CD1c-positive myeloid dendritic cell (primary cell): ENCODE measurements at regions not wholly inside any gene's neighbourhood (a gene's known extent, or its start where the extent isn't known, plus 50 kb on each side); places are given as distances from the start of the nearest gene placed in this dataset.

ENCODE experiments used
- DNase-seq: peaks from one replicate; pipeline ENCODE4 v3.0.0-alpha.2; 2016; ENCODE audit errors: extremely low spot score

DNA sequence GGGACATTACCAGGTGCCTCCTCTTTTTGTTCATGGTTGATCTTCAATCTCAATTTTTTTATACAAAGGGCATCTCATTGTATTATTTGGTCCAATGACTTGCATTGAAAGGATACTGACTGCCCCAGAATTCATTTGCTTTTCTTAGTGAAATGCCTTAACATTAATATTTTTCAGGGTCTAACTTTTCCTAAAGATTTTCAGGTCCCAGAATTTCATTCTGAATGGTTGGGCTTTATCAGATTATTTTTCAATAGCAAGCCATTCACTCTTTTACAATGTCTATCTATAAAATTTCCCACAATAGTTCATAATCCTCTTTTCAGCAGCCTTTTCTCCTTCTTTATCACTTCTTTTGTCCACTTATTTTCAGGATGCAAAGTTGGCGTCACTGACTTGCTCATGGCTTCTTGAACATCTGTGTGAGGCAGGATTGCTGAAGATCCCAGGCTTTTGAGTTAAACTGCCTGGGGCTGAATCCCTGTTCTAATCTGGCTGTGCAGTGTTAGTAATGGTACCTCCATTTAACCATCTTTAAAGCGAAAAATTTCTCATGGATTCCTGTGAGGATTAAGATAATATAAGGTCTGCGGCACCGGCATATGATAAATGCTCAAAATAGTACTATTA, 131.7 kb upstream of the HDAC9 start:
- DNase-seq = no peak

DNA sequence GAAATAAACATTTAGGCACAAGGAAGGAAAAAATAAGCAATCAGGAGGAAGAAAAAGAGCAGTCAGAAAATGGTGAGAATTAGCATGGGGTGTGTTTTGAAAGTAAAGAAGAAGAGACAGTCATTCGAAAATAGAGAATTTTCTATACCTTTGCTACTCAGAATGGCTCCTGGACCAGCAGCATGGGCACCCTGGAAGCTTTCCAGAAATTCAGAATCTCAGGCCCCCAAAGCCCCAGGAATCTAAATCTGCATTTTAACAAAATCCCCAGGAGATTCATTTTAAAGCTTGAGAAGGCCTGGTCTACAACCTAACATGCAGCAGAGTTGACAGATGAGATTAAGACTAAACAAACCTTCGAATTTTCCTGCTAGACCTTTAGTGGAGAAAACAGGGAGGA, 131.2 kb upstream of the HDAC9 start:
- no peak for DNase-seq

DNA sequence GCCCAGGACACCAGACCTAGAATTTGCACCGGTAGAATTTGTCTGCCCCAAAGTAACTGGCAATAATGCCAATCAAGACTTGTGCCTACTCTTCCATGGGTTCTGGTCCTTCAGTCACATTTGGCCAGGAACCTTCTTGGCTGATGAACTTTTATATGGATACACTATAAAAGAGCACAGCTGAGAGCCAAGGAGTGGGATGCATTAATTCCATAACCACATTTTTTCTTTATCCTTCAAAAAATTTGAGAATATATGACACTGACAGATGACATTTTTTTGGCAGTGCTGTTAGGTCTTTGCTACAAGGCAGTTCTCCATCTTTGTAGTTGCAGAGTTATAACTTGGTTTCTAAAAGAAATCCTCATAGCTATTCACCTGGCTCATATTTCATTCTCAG, 129.2 kb upstream of the HDAC9 start:
- DNase-seq = no peak

DNA sequence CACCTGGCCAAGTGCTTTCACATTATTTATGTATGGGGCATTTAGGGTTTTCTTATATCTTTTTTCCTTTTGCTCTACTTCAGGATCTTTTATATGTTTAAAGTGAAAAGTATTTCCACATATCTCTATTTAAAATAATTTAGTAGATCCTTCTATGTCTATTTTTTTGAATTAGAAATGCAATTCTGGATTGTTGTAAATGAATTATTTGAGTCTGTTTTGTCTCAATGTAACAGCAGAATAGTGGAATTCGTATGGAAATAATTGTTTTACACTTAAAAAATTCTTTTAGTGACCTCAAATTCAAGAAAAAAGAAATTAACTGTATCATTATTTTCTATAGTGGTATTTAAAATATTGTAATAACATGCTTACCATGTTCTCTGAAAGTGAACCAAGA, 126.5 kb upstream of the HDAC9 start:
- no peak for DNase-seq

DNA sequence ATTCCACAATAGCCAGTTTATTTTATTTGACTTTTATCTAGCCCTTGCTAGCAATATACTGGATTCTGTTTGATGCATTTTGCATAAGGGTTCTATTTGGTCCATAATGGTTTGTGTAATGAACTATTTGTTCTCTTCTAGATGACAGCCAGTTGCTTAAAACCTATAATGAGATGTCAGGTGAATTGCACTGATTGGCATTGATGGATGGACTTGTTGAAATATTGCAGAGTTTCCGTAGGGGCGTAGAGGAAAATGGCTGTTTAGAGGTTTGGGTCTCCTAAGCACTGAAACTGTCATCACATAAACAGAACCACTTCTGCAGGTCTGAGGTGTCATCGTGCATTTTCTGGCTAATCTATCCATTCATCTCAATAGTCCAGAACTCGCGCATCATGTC, 124.9 kb upstream of the HDAC9 start:
- DNase-seq = no peak

DNA sequence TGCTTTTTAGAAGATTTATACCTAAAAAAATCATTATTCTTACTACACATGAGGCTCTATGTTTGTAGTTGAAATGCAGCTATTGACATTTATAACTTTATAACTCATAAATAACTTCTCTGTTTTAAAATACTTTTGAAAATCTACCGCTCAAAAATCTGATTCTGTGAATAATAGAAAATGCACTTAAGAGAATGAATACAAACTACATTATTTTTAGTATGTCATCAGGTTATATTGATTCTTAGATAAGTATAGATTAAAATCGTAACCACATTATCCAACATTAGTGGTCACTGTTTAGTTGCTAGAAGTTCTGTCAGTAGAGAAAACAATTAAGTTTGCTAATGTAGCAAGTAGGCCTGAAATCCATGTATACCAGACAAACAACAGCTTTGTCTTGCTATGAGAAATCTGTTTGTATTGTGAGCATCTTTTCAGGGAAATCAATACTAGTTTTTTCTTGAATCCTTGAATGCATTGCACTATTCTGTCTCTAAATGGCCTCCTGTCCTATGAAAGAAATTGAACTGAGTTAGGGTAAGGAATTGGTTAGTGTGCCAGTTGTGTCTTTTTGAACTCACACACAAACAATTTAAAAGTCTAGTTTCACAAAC, 116.5 kb upstream of the HDAC9 start:
- no peak for DNase-seq

DNA sequence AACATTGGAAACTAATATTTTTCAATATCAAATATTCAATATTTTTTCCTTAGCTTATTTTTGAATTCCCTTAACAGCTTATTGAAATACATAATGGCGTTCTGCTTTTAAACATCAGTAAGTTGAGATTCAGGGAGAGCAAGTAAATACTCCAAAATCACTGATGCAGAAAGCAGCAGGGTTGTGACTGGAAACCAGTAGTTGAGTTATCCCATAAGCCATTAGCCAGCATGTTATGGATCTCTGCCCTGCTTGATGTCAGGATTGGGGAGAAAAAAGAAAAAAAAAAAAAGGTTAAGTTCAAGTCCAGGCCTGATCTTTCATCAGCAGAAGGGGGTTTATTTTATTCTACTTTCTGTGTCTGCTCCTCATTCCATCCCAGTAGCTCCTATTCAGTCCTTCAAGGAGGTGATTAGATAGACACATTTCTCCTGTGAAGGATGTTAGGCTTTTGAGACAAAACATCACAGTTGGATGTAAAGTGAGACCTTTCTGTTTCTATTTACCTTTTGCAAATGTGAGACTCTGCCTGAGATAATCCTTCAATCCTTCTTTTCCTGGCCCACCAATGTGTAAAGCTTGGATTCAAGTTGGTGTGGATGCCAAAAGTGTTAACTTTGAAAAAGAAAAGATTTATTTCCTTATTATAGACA, 110.9 kb upstream of the HDAC9 start:
- no peak for DNase-seq

DNA sequence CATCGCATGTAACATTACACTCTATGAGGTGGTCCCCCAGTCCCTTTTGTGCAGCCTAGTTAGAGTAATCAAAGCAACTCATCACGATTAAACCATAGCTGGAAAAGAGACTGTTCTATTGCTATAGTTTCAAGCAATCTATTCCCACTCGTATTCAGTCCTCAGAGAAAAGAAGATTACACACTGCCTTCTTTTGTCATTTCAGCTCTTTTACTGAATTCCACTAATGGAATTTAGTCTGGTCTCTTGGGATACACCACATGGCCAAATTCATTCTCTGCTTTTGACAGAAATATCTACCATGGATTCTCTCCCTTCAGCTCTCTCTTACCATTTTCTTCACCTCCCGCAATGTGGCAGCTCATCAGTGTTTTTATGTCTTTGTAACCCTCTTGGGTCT, 108.9 kb upstream of the HDAC9 start:
- no peak for DNase-seq

DNA sequence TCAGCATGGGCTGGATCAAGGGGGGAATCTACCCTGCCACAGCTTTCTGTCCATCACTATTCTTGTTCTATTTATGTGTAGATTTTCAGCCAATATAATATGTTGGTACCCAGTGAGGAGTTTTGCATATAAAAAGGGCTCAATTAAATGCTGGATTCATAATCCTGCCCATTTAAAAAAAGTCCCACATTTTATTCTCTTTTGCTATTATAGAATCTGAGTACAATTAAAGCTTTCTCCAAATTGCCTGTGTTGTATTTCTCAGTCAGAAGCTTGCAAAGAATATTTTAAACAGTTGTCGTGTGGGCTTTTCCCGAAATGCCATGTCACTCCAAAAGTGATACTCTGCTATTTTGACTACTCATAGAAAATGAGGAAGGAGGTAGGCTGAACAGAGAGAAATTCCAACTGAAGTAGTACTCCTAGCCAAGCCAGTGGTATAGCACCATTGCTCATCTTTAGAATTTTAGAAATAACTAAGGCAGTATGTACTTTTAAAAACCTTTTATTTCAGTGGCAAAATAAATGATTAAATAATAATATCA, 108.3 kb upstream of the HDAC9 start:
- peak; percentile 60 for DNase-seq

DNA sequence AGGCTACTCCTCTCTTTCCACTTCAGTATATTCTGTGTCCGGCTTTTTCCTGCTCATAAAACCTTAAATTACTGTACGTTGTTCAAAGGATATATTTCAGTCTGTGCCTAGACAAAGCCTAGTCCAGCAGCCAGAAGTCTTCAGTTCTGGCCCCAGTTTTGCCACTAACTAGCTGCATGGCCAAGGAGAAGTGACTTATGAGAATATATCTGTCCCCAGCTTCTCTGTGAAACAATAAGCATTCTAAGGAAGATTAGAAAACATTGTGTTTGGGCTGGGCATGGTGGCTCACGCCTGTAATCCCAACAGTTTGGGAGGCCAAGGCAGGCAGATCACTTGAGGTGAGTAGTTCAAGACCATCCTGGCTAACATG, 105.0 kb upstream of the HDAC9 start:
- no peak for DNase-seq

DNA sequence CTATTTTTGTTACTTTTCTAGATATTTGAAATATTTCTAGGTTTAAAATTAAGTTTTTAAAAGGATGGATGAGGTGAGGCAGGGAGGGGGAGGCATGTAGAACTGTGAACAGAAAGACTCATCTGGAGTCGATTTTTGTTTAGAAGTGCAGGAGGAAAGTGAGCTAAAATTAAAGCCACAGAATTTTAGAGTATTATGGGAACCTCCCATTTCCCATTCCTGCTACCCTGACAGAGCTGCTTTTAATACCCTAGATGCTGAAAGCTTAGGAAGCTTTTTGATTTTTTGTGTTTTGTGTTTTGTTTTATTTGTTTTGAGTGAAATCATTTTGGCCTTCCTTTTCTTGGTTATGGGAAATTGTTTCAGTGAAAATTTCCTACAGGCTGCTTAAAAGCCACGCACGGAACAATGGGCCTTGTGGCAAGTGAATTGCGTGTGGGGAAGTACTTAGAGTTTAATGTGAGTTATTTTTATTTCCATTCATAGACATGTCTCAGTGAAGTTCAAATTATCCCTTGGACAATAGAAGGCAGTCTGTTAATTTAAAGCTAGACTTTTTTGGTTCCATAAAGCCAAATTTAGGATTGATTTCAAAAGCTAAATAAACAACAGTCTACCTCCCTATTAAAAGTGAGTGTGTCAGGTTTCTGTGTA, 102.0 kb upstream of the HDAC9 start:
- no peak for DNase-seq

DNA sequence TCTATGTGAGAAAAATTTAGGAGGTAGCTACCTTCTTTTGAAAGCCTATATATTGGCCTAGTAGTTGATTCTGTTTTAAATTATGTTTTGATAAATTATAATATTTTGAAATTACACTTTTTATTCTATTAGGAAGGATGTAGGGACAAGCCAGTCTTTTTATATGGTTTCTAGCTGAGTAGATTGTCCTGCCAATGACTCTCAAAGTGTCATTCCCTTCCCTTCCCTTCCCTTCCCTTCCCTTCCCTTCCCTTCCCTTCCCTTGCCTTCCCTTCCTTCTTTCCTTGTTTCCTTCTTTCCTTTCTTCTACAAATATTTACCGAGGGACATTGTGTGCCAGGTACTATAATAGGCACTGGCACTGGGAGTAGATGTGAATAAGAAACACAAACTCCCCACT, 99.7 kb upstream of the HDAC9 start:
- no peak for DNase-seq

DNA sequence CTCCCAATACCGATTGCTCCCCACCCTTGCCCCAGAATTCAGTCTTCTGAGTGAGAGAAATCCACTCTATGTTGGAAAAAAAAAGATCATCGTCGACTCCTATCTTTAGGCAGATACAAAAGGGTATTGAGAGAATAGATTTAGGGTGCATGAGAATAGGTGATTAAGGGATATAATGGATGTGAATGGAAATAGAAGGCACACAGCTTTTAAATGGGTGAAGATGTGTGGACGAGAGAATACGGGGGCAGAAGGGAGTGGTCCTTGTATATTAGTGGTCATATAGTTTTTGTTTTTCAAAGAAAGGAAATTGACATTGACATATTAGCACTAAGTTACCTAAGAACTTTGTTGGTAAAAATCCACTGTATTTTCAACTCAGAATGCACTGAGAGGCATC, 98.6 kb upstream of the HDAC9 start:
- DNase-seq = no peak

DNA sequence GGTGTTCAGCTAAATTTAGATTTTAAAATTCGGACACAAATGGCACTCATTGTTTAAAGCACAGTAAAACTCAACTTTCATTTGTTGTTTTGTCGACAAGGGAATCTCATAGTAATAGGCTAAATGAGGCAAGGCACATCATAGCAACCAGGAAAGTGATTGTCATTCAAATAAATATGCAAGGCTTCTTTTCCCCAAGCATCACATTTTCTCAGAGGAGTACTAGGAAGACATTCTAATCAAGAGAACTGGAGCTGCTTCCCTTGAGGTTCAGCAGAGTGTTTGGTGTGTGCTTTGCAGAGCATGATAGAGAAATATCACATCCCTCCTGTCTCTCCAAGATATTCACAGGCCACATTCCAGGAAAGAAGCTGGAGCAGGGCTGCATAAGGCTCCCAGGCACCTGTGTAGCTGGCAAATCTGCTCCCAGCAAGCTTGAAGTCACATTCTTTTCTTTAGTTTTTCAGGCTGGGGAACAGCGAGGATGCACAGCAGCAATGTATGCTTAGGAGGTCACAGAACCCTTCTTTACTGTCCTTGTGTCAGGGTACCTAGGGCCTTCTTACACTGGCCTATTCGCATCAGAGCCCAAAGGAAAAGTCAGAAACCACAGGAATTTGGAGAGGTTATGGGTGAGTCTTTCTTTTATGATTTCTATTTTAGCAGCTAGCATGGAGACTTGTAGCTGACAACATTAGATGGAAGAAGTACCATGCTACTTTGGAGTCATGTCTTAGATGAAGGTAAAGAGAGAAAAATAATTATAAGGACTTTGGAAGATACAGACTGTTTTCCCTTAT, 95.9 kb upstream of the HDAC9 start:
- no peak for DNase-seq

DNA sequence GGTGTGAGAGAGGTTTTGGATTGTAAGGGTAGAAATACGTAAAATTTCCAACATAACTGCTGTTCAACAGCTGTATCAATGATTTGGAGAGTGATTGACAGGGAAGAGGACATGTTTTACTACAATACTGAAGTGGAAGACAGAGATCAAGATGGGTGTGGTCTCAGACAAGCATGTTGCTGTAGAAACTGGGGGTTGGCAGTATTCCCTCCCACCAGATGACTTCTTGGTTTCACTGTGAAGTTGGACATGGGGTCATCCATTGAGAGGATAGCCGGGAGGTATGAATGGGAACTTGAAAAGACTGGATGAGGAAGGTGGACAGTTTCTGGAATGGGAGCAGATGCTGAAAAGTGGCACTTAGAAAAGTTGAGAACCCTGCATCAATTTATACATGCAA, 95.3 kb upstream of the HDAC9 start:
- DNase-seq = no peak

DNA sequence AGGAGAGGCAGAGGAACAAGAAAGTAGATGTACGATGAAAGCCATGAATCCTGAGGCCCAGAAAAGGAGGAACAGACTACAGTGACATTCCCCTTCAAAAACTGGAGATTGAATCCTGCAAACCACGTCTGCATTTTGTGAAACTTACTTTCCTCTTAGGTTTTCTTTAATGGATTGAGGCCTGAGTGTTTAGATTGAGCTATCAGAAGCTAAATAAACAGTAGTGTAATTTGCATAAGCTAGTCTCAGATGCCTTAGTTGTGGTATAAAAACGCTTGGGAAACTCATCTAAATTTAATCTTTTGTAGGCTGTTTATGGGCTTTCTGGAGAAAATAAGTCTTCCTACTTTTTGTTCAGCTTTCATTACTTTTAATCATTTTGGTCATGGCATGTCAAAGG, 94.8 kb upstream of the HDAC9 start:
- DNase-seq = no peak

DNA sequence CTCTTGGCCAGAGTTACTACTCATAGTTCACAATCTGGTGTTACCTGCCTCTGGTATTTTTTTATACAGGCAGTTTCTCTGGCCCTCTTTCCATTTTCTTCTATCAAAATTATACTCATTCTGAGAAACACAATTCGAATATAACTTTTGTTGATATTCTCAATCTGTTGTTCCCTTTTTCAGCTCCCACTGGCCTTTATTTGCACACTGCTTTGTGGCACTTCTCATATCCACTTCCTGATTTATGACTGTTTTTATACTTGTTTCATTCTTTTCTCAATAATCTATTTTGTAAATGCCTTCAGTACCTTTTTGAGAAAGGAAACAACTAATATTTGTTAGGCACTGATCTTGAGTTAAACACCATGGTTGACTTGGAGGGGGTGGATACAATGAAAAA, 93.8 kb upstream of the HDAC9 start:
- DNase-seq = peak; percentile 63

DNA sequence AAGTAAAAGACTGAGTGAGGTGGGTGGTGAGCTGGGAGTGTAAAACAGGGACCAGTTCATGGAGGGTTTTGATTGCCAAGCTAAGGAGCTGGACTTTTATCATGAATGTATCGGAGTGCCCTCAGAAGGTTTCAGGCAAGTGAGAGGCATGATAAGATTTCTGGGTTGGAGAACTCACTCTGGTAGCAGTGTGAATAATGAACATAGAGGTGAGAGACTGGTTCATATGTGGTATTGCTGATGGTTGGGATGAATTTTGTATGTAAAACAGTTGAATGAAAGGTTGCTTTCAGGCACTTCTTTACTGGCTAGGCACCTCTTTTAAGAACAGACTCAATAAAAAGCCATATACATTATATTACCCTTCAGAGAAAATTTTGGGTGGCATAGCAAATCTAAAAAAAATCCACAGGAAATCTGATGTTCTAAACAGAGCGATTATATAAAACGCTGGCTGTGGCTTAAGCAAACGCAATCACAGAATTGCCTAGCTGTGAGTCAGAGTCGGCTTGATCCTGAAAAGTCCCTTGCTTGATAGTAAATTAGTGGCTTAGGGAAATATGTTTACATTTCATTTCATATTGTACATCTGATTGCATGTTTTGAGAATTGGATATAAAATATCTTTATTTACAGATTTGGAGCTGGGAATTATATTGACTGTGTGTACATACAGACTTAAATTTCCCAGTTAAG, 92.9 kb upstream of the HDAC9 start:
- DNase-seq = peak; percentile 34

DNA sequence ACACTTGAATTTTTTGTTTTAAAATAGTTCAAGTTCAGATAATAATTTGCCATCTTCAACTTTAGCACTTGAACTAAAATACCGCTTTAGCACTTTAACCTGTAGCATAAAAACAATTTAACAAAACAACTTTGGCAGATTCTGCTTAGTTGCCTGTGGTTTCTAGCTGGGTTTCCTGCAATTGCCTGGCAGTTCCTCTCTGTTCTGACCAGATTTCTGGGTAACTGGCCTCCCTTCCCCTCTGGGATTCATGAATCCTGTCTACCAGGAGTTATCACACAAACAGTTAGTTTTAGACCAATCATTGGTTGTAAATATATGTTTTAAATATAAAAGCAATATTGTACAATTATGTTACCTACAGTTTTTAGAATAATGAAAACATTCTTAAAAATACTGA, 89.8 kb upstream of the HDAC9 start:
- DNase-seq = peak; percentile 54

DNA sequence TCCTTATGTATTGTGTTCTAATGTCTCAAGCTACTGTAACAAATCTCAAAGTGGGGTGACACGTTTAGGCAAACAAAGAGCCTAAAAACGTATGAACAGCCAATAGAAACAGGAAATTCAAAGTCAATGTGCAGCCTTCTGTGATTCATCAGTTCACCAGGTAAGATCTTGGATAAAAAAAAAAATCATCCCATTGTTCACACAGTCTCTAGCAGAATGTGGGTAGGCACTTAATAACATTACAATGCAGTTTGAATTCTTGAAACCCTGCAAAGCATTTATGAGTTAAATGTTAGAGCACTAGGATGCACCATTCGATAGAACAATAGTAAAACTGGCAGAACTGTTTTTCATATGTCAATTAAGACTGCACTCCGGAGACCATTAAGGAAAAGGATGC, 88.2 kb upstream of the HDAC9 start:
- no peak for DNase-seq

DNA sequence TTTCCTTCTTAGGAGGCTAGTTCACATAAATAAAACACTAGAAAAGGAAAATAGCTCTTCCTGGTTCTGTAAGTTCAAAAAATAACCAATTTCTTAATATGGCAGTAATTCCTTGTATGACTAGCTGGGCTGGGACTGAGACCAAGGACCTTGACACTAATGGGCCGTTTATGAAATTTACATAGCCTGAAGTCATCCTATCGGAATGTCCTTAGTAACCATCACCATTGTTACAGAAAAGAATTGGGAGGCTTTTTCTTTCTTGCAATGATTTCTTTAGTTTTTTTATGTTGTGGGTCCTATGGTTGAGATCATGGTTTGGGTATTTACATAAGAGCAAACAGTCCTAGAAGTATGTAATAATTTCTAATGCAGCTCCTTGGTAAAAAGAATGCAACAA, 87.1 kb upstream of the HDAC9 start:
- DNase-seq = no peak
